HG03378 (cell line): ENCODE measurements at regions not wholly inside any gene's neighbourhood (a gene's known extent, or its start where the extent isn't known, plus 50 kb on each side); places are given as distances from the start of the nearest gene placed in this dataset.
"Not testable (repeated sequence)": the region's sequence is repeated elsewhere in the genome, so short reads cannot be mapped to it uniquely, and the experiment has no call there.

Experiments
- ATAC-seq: cut with Tn5 transposase; IDR thresholded peaks from one replicate; pipeline ENCODE4 v1.9.1; 2021; ENCODE audit warnings: mild to moderate bottlenecking, moderate library complexity; ENCODE audit not compliant: unreplicated experiment

- ATAC-seq = no peak
These were observed 129.7 kb downstream of the PLCE1 start for GRCh38 chr10:94123258-94123995.

- not testable (repeated sequence) for ATAC-seq
These were observed 130.4 kb downstream of the PLCE1 start for GRCh38 chr10:94124147-94124546.

- not testable (repeated sequence) for ATAC-seq
These were observed 131.5 kb downstream of the PLCE1 start for GRCh38 chr10:94125268-94125667.

- no peak for ATAC-seq
These were observed 132.1 kb downstream of the PLCE1 start for GRCh38 chr10:94125856-94126255.

GRCh38 chr10:94129393-94130130 lies 135.8 kb downstream of the PLCE1 start:
- ATAC-seq = no peak

GRCh38 chr10:94131885-94132284 lies 138.2 kb downstream of the PLCE1 start:
- ATAC-seq = no peak

- ATAC-seq = no peak
These were observed 139.5 kb downstream of the PLCE1 start for GRCh38 chr10:94133239-94133638.

- no peak for ATAC-seq
These were observed 144.0 kb downstream of the PLCE1 start for GRCh38 chr10:94137747-94138146.

- no peak for ATAC-seq
These were observed 144.7 kb downstream of the PLCE1 start for GRCh38 chr10:94138391-94138790.

- ATAC-seq = no peak
These were observed 149.5 kb downstream of the PLCE1 start for GRCh38 chr10:94143261-94143660.

GRCh38 chr10:94146313-94146712 lies 152.6 kb downstream of the PLCE1 start:
- no peak for ATAC-seq

GRCh38 chr10:94146746-94147145 lies 153.0 kb downstream of the PLCE1 start:
- ATAC-seq = no peak

- no peak for ATAC-seq
These were observed 156.0 kb downstream of the PLCE1 start for GRCh38 chr10:94149702-94150101.

GRCh38 chr10:94150541-94151184 lies 156.9 kb downstream of the PLCE1 start:
- no peak for ATAC-seq

- ATAC-seq = no peak
These were observed 162.1 kb downstream of the PLCE1 start for GRCh38 chr10:94155722-94156271.

- no peak for ATAC-seq
These were observed 162.7 kb downstream of the PLCE1 start for GRCh38 chr10:94156453-94156852.

- ATAC-seq = not testable (repeated sequence)
These were observed 171.5 kb downstream of the PLCE1 start for GRCh38 chr10:94165158-94165611.

GRCh38 chr10:94172332-94172731 lies 178.6 kb downstream of the PLCE1 start:
- no peak for ATAC-seq

GRCh38 chr10:94173594-94173993 lies 179.9 kb downstream of the PLCE1 start:
- no peak for ATAC-seq

- no peak for ATAC-seq
These were observed 181.1 kb downstream of the PLCE1 start for GRCh38 chr10:94174838-94175237.

GRCh38 chr10:94178475-94179253 lies 184.1 kb downstream of the NOC3L start:
- no peak for ATAC-seq
